WTC11 (cell line): ENCODE measurements at regions not wholly inside any gene's neighbourhood (a gene's known extent, or its start where the extent isn't known, plus 50 kb on each side); places are given as distances from the start of the nearest gene placed in this dataset.

Experiments
- ATF2 ChIP-seq: sonication (generic); formaldehyde crosslinking; IDR thresholded peaks from 2 replicates; pipeline ENCODE4 v1.8.1; 2022; ENCODE audit warnings: low read depth, missing genetic modification reagents, borderline replicate concordance
- ATF3 ChIP-seq: sonication (generic); formaldehyde crosslinking; conservative IDR thresholded peaks from 2 replicates; pipeline ENCODE4 v1.8.1; 2022; ENCODE audit warnings: mild to moderate bottlenecking, missing genetic modification reagents
- CBFB ChIP-seq: sonication (generic); formaldehyde crosslinking; IDR thresholded peaks from 2 replicates; pipeline ENCODE4 v1.8.1; 2022; ENCODE audit warnings: mild to moderate bottlenecking, low read depth, missing genetic modification reagents
- CREB1 ChIP-seq: sonication (generic); formaldehyde crosslinking; IDR thresholded peaks from 2 replicates; pipeline ENCODE4 v1.8.0; 2023; ENCODE audit warnings: mild to moderate bottlenecking, missing genetic modification reagents
- CTCF ChIP-seq: fragments of 200-600 bp; IDR thresholded peaks from 2 replicates; pipeline ENCODE4 v1.8.0; 2022; ENCODE audit warnings: antibody characterized with exemption
- GRHL2 ChIP-seq: fragments of 250-450 bp; sonication (Bioruptor Pico); IDR thresholded peaks from 2 replicates; pipeline ENCODE4 v1.8.0; 2022; ENCODE audit warnings: mild to moderate bottlenecking, moderate library complexity; ENCODE audit not compliant: insufficient replicate concordance, severe bottlenecking
- NR2C2 ChIP-seq: sonication (generic); formaldehyde crosslinking; IDR thresholded peaks from 2 replicates; pipeline ENCODE4 v1.8.0; 2022; ENCODE audit warnings: mild to moderate bottlenecking, missing genetic modification reagents
- PRDM15 ChIP-seq: sonication (generic); formaldehyde crosslinking; IDR thresholded peaks from 2 replicates; pipeline ENCODE4 v1.8.0; 2022; ENCODE audit warnings: missing genetic modification reagents
- ZNF121 ChIP-seq: sonication (generic); formaldehyde crosslinking; IDR thresholded peaks from 2 replicates; pipeline ENCODE4 v1.8.0; 2023; ENCODE audit warnings: missing genetic modification reagents
- ZNF512 ChIP-seq: sonication (generic); formaldehyde crosslinking; IDR thresholded peaks from 2 replicates; pipeline ENCODE4 v1.8.1; 2022; ENCODE audit warnings: missing genetic modification reagents, borderline replicate concordance
- TF ChIP-seq, protein P1 (sequence below): sonication (generic); formaldehyde crosslinking; IDR thresholded peaks from 2 replicates; pipeline ENCODE4 v1.8.1; 2023; ENCODE audit warnings: mild to moderate bottlenecking, missing genetic modification reagents, borderline replicate concordance
- TF ChIP-seq, protein P2 (sequence below): sonication (generic); formaldehyde crosslinking; IDR thresholded peaks from 2 replicates; pipeline ENCODE4 v1.8.0; 2022; ENCODE audit warnings: mild to moderate bottlenecking, missing genetic modification reagents

- no peak for TF ChIP-seq NR2C2
- no peak for TF ChIP-seq CTCF
- TF ChIP-seq, protein P1, sequence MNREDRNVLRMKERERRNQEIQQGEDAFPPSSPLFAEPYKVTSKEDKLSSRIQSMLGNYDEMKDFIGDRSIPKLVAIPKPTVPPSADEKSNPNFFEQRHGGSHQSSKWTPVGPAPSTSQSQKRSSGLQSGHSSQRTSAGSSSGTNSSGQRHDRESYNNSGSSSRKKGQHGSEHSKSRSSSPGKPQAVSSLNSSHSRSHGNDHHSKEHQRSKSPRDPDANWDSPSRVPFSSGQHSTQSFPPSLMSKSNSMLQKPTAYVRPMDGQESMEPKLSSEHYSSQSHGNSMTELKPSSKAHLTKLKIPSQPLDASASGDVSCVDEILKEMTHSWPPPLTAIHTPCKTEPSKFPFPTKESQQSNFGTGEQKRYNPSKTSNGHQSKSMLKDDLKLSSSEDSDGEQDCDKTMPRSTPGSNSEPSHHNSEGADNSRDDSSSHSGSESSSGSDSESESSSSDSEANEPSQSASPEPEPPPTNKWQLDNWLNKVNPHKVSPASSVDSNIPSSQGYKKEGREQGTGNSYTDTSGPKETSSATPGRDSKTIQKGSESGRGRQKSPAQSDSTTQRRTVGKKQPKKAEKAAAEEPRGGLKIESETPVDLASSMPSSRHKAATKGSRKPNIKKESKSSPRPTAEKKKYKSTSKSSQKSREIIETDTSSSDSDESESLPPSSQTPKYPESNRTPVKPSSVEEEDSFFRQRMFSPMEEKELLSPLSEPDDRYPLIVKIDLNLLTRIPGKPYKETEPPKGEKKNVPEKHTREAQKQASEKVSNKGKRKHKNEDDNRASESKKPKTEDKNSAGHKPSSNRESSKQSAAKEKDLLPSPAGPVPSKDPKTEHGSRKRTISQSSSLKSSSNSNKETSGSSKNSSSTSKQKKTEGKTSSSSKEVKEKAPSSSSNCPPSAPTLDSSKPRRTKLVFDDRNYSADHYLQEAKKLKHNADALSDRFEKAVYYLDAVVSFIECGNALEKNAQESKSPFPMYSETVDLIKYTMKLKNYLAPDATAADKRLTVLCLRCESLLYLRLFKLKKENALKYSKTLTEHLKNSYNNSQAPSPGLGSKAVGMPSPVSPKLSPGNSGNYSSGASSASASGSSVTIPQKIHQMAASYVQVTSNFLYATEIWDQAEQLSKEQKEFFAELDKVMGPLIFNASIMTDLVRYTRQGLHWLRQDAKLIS (CRISPR knock-in tag), result no peak
- TF ChIP-seq ATF3 (CRISPR knock-in tag), result no peak
- TF ChIP-seq ZNF512 (CRISPR knock-in tag), result no peak
- TF ChIP-seq CREB1 (CRISPR knock-in tag), result no peak
- TF ChIP-seq ATF2 (CRISPR knock-in tag), result no peak
- TF ChIP-seq, protein P2, sequence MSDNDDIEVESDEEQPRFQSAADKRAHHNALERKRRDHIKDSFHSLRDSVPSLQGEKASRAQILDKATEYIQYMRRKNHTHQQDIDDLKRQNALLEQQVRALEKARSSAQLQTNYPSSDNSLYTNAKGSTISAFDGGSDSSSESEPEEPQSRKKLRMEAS (CRISPR knock-in tag), result no peak
- TF ChIP-seq ZNF121, result no peak
- no peak for TF ChIP-seq CBFB (CRISPR knock-in tag)
- TF ChIP-seq PRDM15, result no peak
- TF ChIP-seq GRHL2 (CRISPR knock-in tag), result no peak
Observed at GRCh38 chr3:104816716-104817115, 550.0 kb upstream of the ALCAM start.
